Nephron progenitor cell (in vitro differentiated cells): ENCODE measurements at regions not wholly inside any gene's neighbourhood (a gene's known extent, or its start where the extent isn't known, plus 50 kb on each side); places are given as distances from the start of the nearest gene placed in this dataset.

Source experiments
- DNase-seq: peaks from one replicate; pipeline ENCODE4 v3.0.0; 2021
- H3K27ac Mint-ChIP-seq: 2 replicates; pipeline ENCODE4 v1.8.0; 2021; ENCODE audit warnings: mild to moderate bottlenecking, moderate library complexity, mixed read lengths
- H3K27me3 Mint-ChIP-seq: 2 replicates; pipeline ENCODE4 v1.8.0; 2021; ENCODE audit warnings: mild to moderate bottlenecking, low read depth, mixed read lengths; ENCODE audit not compliant: poor library complexity
- H3K36me3 Mint-ChIP-seq: 2 replicates; pipeline ENCODE4 v1.8.0; 2021; ENCODE audit warnings: low read depth, mixed read lengths
- H3K4me1 Mint-ChIP-seq: 2 replicates; pipeline ENCODE4 v1.8.0; 2021; ENCODE audit warnings: mixed read lengths
- H3K4me3 Mint-ChIP-seq: 2 replicates; pipeline ENCODE4 v1.8.0; 2021; ENCODE audit warnings: mild to moderate bottlenecking, moderate library complexity, mixed read lengths
- H3K9me3 Mint-ChIP-seq: 2 replicates; pipeline ENCODE4 v1.8.0; 2021; ENCODE audit warnings: mild to moderate bottlenecking, moderate library complexity, mixed read lengths
- CTCF ChIP-seq: fragments of 200-600 bp; sonication (generic); IDR thresholded peaks from 2 replicates; pipeline ENCODE4 v1.5.0; 2021; ENCODE audit warnings: antibody characterized with exemption

GRCh38 chr22:49302150-49302460 lies 525.6 kb downstream of the BRD1 start:
- H3K4me1 Mint-ChIP-seq, result peaks cover 28% of the 10 kb centered on the region
- H3K36me3 Mint-ChIP-seq, result no peaks in the 10 kb centered on the region
- peaks cover 8% of the 10 kb centered on the region for H3K27me3 Mint-ChIP-seq
- no peak for TF ChIP-seq CTCF
- no peak overlapping the region for H3K27ac Mint-ChIP-seq
- H3K9me3 Mint-ChIP-seq, result no peaks in the 10 kb centered on the region
- no peak overlapping the region for H3K4me3 Mint-ChIP-seq
- DNase-seq, result no peak

- H3K27me3 Mint-ChIP-seq, result peaks cover 8% of the 10 kb centered on the region
- H3K27ac Mint-ChIP-seq, result no peak overlapping the region
- TF ChIP-seq CTCF, result no peak
- DNase-seq, result no peak
- H3K4me1 Mint-ChIP-seq, result peaks cover 28% of the 10 kb centered on the region
- H3K4me3 Mint-ChIP-seq, result no peak overlapping the region
- H3K9me3 Mint-ChIP-seq, result peaks cover 4% of the 10 kb centered on the region
- no peaks in the 10 kb centered on the region for H3K36me3 Mint-ChIP-seq
These were observed 526.1 kb downstream of the BRD1 start for GRCh38 chr22:49301398-49302149.

- TF ChIP-seq CTCF, result no peak
- no peak for DNase-seq
- Mint-ChIP-seq H3K4me3 (no peak overlapping the region), H3K36me3 (no peaks in the 10 kb centered on the region), H3K9me3 (peaks cover 4% of the 10 kb centered on the region), H3K27me3 (peaks cover 8% of the 10 kb centered on the region), H3K4me1 (peaks cover 28% of the 10 kb centered on the region), H3K27ac (no peak overlapping the region)
These were observed 526.7 kb downstream of the BRD1 start for GRCh38 chr22:49300951-49301397.

GRCh38 chr22:49300241-49300640 lies 527.4 kb downstream of the BRD1 start:
- Mint-ChIP-seq H3K27me3 (peaks cover 8% of the 10 kb centered on the region), H3K4me1 (peaks cover 28% of the 10 kb centered on the region), H3K4me3 (no peak overlapping the region), H3K36me3 (no peaks in the 10 kb centered on the region), H3K9me3 (peaks cover 9% of the 10 kb centered on the region), H3K27ac (no peak overlapping the region)
- DNase-seq, result no peak
- TF ChIP-seq CTCF, result no peak

GRCh38 chr22:49299821-49300231 lies 527.8 kb downstream of the BRD1 start:
- Mint-ChIP-seq H3K4me1 (peaks cover 28% of the 10 kb centered on the region), H3K36me3 (no peaks in the 10 kb centered on the region), H3K27ac (no peak overlapping the region), H3K9me3 (peaks cover 11% of the 10 kb centered on the region), H3K27me3 (peaks cover 9% of the 10 kb centered on the region), H3K4me3 (no peak overlapping the region)
- TF ChIP-seq CTCF, result no peak
- DNase-seq, result no peak
